HT1080 (cell line): ENCODE measurements at regions not wholly inside any gene's neighbourhood (a gene's known extent, or its start where the extent isn't known, plus 50 kb on each side); places are given as distances from the start of the nearest gene placed in this dataset.
"Not testable (repeated sequence)": the region's sequence is repeated elsewhere in the genome, so short reads cannot be mapped to it uniquely, and the experiment has no call there.

Source experiments
- DNase-seq: peaks from one replicate; pipeline ENCODE4 v3.0.0-alpha.2; 2015; ENCODE audit warnings: low read depth

DNA sequence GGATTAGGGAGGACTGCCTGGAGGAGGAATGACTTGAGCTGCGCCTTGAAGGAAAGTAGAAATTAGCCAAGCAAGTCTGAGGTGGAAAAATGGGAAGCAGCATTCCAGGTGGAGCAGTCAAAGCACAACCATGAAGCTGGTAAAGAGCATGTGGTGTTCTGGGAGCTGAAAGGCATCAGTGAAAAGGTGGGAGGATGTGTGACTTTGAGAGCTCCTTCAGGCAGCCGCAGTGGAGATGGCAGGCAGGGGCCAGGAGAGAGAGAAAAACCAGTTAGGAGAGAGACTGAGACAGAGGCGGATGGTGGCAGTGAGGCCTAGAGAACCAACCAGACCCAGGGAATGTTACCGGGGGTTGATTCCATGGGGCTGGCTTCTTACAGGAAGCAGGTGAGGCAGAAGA lies 393.4 kb downstream of the MIAT start:
- DNase-seq: no peak

DNA sequence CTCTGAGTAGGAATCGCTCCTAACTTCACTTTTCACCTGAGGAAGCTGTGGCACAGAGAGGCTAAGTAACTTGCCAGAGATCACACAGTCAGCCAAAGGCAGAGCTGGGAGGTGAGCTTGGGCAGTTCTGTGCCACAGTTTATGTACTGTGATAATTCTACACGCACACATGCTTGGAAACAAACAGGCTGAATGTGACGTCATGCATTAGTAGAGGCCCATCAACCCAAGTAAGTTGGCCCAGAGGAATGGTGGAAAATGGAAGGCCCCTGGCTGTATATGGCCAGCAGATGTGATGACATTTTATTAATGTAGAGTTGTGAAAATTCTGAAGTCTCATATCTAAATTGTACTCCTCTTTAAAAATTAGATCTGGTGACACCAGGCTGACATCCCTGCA lies 394.0 kb downstream of the MIAT start:
- DNase-seq: no peak

DNA sequence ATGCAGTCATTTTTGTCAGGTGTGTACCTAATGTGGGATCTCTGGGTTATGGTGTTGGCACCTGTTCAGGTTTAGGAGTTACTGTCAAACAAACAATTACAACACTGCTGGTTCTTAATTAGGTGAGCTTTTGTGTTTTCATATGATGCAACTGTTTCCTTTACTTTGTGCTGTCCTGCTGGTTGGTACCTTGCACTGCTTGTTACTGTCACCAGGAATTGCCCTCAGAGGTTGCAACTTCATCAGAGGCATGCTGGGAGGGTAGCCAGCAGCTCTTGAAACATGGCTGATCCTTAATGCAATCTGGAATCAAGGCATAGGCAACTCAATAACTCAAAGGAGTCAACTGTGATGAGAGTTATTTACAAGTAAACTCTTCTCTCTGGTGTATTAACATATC lies 400.3 kb downstream of the MIAT start:
- no peak for DNase-seq

DNA sequence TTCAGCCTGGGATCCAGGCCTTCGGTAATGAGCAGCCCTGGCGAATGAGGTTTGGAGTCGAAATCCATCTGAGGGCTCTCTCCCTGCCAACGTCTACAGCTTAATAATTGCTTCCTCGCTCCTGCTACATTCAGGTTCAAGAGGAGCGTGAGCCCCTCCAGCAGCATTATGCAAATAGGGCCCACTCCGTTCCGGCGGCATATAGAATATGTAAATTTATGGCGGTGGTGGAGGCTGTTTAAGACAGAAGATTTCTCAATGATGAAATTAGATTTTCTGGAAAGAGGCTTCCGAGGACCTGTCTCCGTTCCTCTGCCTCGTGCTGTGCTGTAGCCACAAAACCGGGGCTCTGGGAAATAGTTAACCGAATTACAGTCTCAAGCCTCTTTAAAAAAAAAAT lies 402.8 kb downstream of the MIAT start:
- DNase-seq: no peak

DNA sequence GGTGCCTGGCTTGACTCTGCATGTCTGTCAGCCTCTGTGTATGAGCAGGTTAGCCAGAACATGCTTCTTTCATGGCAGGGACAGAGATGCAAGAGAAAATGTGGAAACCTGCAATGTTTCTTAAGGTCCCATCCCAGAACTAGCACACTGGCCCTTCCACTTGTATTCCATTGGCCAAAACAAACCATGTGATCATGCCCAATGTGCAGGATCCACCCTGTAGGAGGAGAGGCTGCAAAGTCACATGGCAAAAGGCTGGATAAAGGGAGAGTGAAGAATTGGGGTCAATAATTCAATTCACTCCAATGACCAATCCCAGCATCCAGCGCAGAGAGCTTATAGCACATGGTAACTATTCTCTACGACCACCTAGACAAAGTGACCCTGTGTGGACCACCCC lies 405.5 kb downstream of the MIAT start:
- no peak for DNase-seq

DNA sequence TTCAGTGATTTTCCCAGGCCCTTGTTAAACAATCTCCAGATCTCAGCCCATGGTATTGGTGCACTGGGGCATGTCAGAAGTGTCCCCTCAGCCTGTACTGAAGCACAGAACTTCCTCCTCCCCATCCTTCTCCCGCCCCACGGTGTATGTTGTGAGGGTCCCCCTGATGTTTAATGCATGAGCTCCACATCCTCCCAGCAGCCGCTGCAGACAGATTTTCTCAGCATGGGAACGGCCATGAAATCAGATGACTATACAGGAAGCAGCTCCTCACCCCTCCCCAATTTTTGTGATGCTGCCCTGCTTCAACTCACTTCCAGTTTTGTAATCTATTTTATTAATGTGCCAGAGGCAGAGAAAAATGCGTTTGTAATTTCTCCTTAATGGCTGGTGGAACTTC lies 406.0 kb downstream of the MIAT start:
- DNase-seq: no peak

DNA sequence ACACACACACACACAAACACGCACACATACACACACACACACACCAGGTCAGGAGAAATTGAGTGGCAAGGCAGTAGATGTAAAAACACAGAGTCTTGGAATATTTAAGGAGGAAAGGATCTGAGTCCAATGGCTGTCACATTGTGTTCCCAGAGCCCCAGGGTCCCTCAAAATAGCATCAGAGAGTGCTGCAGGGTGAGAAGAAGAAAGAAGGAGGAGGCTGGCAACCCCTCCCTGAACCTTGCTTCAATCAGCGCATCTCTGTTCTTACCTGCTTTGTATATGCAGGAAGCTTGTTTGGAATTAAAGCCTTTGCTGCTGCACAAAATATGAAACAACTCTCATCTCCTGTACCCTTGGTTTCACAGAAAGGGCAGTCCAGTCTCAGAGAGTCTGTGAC lies 406.5 kb downstream of the MIAT start:
- no peak for DNase-seq

DNA sequence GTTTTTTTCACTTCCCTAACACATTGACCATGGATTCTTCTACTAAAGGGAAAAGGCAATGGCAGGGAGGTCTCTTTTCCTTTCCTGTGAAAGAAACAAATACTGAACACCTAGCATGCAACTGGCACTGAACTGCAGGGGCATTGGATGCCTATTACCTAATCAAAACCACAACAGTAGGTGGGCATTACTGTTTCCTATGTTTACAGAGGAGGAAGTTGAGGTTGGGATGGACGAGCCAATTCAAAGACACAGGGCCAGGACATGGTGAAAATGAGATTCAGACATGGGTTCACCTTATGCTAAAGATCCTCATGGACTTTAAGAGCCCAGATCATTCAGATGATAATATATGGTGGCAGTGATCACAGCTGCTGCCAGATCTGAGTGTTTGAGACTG lies 407.0 kb downstream of the MIAT start:
- DNase-seq: no peak

DNA sequence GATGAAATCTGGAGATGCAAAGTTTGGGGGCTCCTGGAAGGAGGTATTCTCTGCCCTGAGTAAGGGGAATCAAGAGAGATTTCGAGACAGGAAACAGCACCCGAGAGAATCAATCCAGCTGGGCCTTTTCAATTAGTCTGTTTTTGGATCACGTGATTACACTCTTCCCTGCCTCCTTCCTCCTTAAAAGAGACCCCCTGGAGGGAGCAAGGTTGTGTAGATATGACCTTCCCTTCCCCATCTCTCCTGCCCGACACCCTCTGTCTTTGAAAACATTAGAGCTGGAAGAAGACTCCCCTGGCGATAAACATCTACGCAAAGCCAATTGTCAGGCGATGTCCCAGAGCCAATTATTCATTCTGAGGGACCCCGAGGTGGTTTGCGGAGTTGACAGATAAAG lies 407.9 kb downstream of the MIAT start:
- DNase-seq: no peak

DNA sequence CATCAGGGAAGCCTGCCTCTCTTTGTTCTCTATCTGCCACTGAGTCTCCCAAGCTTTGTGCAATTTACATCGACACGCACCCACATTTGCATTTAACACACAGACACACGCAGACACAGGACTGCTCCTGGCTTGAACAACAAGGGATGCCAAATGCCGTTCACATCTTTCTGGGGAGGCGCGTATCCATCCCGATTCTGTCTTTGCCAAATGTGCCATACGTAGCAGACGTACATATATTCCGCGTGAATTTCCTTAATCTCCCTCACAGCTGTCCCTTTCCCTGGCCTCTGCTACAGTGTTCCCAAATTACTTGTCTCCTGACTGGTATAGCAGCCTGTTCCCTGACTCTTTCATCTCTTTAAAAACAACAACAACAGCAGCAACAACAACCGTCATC lies 409.5 kb downstream of the MIAT start:
- DNase-seq: no peak

DNA sequence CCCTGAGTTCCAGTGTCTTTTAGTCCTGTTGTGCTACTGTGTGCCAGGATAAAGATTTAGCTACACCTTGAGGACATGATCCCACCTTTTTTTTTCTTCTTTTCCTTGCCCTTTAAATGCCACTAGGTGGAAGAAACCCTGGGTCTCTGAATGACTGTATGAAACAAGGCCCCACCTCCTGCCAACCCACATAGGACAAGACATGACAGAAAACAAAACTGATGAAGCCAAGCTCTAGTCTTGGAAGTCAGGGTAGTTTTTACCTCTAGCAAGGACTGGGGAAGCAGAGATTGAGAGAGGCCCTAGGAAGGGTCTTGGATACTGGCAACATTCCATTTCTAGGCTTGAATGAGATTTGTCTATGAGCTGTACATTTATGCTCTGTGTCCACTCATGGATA lies 410.7 kb downstream of the MIAT start:
- no peak for DNase-seq

DNA sequence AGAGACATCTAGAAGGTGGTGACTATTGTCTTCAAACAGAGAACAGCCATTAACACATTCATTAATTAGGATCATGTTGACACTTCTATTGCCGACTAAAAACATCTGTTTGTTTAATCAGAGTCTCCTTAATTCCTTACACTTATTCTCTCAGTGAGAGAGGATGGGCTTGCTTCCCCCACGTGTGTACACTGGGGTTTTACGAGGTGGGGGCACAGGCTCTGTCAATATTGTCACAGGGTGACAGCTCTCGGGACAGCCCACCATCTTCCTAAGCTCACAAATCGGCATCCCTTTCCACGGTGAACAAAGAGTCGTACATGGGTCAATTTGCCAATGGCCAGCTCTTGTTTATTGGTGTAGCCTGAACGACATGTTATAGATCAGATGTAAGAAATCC lies 413.2 kb downstream of the MIAT start:
- DNase-seq: no peak

DNA sequence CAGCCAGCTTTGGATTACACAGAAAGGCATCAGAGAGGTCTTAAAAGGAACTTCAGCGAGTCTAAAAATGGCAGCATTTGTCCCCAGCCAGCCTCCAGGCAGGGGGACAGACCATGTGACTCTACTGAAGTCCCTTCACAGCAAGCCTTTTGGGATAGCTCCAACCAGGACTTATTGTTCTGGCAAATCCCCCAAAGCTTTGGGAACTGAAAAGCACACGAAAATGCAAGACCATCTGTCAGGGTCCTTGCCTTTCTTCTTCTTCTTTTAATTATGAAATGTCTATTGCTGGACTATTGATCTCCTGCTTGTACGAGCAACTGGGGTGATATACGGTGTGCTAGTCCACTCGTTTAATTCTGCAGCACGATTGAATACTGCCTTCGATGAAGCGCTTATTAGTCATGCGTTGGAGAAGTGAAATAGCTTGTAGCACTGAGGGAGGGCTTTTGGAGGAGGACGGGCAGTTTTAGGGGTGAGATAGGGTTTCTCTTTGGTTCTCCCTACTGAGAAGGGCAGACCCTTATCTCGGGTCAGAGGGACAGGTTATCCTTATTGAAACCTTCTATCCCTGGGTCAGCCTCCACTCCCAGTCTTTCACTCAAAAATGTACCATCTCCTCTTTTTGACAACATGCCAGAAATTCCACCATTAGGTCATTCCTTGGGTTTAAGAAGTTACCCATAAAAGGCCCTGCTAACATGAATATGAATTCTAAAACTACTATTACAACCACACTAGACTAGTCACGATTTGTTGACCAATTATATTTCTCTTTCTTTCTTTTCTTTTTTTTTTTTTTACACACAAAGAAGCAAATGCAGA lies 416.4 kb downstream of the MIAT start:
- no peak for DNase-seq

DNA sequence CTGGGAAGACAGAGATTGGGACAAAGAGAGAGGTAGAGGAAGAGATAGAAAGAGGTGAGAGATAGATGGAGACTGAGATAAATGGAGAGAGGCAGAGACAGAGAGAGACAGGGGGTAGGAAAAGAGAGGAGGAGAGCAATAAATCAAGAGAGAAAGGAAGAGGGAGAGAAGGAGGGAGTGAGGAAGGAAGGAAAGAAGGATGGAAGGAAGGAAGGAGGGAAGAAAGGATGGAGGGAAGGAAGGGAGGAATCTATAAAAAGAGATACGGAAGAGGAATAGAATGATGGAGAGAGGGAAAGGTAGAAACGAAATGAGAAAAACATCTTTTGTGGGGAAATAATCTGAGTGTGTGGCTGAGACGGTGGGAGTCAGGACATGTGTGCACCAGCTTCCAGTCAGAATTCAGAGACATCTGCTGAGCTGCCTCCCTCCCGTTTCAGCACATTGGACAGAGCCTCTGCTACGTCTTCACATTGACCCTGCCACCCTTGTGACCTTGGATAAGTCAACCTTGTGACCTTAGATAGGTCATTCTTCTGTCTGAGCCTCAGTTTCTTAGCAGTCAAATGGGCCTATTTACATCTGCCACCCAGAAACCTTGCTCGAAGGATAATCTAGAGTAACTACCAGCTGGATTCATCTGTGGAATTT lies 417.8 kb downstream of the MIAT start:
- no peak for DNase-seq

DNA sequence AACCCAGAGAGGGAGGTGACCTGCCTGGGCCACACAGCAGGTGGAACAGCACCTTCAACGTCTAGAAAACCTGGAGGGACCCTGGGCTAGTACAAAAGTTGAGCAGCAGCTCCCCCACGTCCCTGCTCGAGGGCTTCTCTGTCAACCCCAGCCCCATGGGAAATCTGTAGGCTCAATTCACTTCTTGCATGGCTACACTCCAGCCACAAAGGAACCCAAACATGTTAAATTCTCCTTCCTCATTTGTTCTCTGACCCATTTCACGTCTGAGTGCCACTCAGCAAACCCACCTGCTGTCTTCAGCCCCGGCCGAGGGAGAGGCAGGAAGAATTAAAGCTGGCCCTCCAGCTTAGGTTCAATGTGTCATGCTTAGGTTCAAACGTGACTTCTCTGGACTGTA lies 418.5 kb downstream of the MIAT start:
- DNase-seq: no peak

DNA sequence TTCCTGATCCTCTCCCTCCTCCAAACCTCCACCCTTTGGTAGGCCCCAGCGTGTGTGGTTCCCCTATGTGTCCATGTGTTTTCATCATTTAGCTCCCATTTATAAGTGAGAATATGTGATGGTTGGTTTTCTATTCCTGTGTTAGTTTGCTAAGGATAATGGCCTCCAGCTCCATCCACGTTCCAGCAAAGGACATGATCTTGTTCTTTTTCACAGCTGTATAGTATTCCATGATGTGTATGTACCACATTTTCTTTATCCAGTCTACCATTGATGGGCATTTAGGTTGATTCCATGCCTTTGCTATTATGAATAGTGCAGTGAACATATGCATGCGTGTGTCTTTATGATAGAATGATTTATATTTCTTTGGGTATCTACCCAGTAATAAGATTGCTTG lies 420.7 kb downstream of the MIAT start:
- DNase-seq: not testable (repeated sequence)

DNA sequence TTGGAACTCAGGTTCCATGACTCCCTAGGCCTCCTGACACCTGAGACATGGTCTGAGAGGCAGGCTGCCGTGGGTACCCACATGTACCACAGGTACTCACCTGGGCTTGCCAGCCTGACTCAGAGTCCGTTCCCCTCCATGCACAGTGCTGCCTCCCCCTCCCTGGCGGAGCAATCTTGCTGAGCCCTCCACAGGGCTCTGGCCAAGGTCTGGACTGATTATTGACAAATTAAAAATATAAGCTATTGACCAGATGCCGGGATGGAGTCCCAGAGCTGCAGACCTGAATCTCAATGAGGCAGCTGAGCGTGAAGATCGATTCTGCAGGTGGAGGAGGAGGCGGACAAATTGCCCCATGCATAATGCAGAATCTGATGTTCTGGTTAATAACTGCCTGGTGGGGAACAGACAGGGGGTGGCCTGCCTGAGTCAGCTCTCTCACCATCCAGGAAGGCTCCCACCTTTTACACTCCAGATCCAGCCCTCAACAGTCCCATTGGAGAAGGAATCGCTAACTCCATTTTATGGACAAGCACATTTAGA lies 422.7 kb downstream of the MIAT start:
- DNase-seq: no peak

DNA sequence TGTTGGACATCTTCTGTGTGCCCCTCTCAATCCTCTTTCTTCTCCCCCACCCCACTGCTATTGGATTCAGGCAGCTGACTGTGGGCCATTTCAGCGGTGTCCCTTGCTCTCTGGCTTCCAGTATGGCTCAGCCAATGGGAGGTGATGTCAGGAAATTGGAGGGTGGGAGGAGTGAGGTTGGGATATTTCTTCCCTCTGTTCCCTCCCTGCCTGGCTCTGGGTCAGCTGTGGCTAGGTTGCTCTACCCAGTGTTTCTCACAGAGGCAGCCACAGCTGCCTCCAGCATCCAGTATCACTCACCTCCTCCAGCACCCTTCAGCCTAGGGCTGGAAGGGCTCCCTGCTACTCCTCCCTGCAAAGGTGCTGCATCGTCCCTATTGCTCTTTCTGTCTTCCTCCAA lies 423.5 kb downstream of the MIAT start:
- no peak for DNase-seq

DNA sequence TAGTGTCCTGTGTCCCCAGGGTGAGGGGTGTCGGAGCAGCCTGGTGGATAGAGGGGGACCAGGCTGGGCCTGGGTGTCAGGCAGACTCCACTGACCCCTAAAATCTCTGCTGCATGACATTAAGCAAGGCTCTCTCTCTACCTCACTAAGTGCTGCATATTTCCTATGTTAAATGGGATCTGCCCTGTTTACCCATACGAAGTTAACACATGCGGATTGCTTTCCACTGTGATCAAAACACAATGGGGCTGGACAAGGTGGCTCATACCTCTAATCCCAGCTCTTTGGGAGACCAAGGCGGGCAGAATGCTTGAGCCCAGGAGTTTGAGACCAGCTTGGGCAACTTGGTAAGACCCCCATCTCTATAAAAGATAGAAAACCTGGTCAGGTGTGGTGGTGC lies 426.2 kb downstream of the MIAT start:
- DNase-seq: no peak

DNA sequence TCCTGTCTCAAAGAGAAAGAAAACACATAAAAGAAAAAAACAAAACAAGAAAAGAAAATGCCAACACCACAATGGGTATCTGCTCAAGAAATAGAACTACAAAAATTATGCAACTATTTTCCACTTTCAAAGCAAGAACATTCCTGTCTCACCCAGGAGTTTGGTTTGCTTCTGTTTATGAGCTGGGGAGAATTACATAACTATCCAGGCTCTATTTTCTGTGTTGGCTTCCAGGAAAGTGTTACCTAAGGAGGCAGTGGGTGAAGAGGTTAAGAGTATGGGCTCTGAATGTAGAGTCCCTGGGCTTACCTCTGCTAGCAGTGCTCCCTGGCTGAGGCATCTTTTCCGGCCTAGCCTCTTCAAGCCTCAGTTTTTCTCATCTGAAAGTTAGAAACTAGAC lies 426.7 kb downstream of the MIAT start:
- DNase-seq: no peak

DNA sequence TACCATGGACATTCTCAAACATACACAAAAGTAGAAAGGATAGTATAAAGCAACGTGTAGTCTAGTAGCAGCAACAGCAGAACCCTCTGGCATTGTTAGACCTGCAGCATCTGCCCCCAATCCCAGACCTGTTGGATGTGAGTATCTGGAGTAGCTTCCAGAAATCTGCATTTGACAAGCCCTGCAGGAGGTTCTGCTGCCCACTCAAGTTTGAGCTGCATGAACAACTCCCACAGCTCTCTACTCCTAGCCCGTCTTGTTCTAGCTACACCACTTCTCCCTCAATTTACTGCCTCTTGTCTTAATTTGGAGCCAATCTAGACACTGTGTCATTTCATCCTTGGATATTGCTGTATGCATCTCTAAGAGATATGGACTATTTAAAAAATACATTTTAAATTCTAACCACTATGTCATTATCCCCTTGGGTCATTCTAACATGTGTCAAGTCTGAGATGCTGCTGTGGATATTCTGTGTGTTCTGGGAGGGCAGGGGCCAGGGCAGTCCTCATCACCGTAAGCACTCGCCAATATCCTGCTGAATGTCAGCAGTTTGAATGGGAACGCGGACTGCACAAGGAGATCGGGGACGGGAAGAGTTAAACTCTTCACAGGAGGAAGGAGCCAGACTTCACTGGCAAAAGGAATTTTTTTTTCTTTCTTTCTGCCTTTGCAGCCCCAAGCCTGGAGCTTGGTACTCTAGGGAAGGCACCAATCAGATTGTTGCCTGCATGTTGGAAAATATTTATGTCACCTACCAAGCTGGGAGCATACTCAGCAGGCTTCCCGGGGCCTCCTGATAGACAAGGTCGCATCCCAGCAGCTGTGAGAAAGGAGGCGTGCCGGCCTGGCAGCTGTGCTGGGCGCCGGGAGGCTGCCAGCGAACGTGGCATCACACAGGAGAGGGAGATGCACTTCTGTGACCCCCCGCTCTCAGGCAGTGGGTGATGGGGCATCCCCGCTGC lies 429.0 kb downstream of the MIAT start:
- DNase-seq: no peak

DNA sequence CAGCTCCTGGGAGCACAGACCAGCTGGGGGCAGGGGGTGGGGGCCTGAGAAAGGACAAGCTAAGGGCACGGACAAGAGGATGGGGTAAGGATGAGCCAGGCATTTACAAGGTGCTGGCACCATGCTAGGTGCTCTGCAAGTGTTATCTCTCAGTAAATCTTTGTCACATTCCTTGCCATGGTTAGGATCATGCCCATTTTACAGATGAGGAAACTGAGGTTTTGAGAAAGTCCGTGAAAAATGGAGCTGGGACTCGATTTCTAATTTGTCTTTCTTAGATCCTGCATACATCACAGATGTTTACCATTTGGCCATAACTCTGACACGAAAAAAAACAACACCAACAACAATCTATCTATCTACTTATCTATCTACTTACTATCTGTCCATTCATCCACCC lies 429.7 kb downstream of the MIAT start:
- no peak for DNase-seq
